Erythroblast (primary cell): ENCODE measurements at regions not wholly inside any gene's neighbourhood (a gene's known extent, or its start where the extent isn't known, plus 50 kb on each side); places are given as distances from the start of the nearest gene placed in this dataset.

ENCODE experiments used
- GATA1 ChIP-seq: IDR thresholded peaks from 2 replicates; pipeline ENCODE4 v1.6.1; 2011; ENCODE audit warnings: low read depth, mild to moderate bottlenecking, control low read depth, low read length, moderate library complexity
- POLR2A ChIP-seq: IDR thresholded peaks from 2 replicates; pipeline ENCODE4 v1.6.1; 2011; ENCODE audit warnings: mild to moderate bottlenecking, low read length

DNA sequence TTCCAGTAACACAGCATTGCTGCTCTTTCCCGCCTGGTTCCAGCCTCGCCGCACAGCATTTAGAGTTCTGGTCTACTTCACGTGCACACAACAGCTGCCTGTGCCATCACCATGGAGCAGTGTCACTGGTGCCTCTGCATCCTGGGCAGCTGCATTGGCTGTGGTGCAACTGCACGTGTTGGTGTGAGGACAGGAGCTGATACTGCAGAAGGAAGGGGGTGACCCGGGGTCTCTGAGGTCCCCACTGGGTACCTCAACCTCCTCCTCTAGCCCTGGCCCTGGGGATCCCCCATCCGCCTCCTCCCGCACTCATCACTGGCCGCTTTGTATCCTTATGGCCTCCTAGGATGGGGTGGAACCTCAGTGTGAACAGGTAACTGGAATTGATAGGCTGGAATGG lies 112.5 kb downstream of the SOX1 start:
- no peak for TF ChIP-seq POLR2A
- no peak for TF ChIP-seq GATA1
